GM10248 (cell line): ENCODE measurements at regions not wholly inside any gene's neighbourhood (a gene's known extent, or its start where the extent isn't known, plus 50 kb on each side); places are given as distances from the start of the nearest gene placed in this dataset.

ENCODE experiments used
- CTCF ChIA-PET: fragments of 300-600 bp; sonication (Branson Sonifier 250); formaldehyde crosslinking; extraction: SDS; loops from one replicate; lab custom pipeline; 2021; ENCODE audit warnings: antibody characterized with exemption; lab: Yijun Ruan, JAX
- POLR2A ChIA-PET: fragments of 350-650 bp; sonication (Branson Sonifier 250); formaldehyde crosslinking; extraction: SDS; loops from one replicate; lab custom pipeline; 2020; ENCODE audit warnings: antibody characterized with exemption; lab: Yijun Ruan, JAX
- DNase-seq: peaks from one replicate; pipeline ENCODE4 v3.0.0; 2012; ENCODE audit errors: extremely low spot score
- TF ChIP-seq, protein P1 (sequence below): IDR thresholded peaks from 2 replicates; pipeline ENCODE4 v1.5.1; 2012; ENCODE audit warnings: mild to moderate bottlenecking, low read depth; ENCODE audit errors: extremely low read depth, missing control alignments, control extremely low read depth

GRCh38 chr7:42714356-42714755 is 197.5 kb downstream of the C7orf25 start:
- no peak for DNase-seq
- ChIA-PET POLR2A (no interaction called here), CTCF (interaction anchor here (1.1 kb wide), 1 partner anchor 12 kb away, joined by 3 read pairs; no protein-coding TSS in a partner anchor)
- TF ChIP-seq, protein P1, sequence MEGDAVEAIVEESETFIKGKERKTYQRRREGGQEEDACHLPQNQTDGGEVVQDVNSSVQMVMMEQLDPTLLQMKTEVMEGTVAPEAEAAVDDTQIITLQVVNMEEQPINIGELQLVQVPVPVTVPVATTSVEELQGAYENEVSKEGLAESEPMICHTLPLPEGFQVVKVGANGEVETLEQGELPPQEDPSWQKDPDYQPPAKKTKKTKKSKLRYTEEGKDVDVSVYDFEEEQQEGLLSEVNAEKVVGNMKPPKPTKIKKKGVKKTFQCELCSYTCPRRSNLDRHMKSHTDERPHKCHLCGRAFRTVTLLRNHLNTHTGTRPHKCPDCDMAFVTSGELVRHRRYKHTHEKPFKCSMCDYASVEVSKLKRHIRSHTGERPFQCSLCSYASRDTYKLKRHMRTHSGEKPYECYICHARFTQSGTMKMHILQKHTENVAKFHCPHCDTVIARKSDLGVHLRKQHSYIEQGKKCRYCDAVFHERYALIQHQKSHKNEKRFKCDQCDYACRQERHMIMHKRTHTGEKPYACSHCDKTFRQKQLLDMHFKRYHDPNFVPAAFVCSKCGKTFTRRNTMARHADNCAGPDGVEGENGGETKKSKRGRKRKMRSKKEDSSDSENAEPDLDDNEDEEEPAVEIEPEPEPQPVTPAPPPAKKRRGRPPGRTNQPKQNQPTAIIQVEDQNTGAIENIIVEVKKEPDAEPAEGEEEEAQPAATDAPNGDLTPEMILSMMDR: no peak

GRCh38 chr7:42709284-42709683 is 202.6 kb downstream of the C7orf25 start:
- POLR2A ChIA-PET: no interaction called here
- TF ChIP-seq, protein P1: no peak

GRCh38 chr7:42704710-42705109 is 207.2 kb downstream of the C7orf25 start:
- TF ChIP-seq, protein P1: no peak
- ChIA-PET POLR2A (no interaction called here), CTCF (no interaction called here)
- DNase-seq: no peak

More at GRCh38 chr7:42709284-42709683, 202.6 kb downstream of the C7orf25 start:
- DNase-seq: no peak
- CTCF ChIA-PET: interaction anchor here (1.1 kb wide), 1 partner anchor 19 kb away, joined by 5 read pairs; no protein-coding TSS in a partner anchor

DNA sequence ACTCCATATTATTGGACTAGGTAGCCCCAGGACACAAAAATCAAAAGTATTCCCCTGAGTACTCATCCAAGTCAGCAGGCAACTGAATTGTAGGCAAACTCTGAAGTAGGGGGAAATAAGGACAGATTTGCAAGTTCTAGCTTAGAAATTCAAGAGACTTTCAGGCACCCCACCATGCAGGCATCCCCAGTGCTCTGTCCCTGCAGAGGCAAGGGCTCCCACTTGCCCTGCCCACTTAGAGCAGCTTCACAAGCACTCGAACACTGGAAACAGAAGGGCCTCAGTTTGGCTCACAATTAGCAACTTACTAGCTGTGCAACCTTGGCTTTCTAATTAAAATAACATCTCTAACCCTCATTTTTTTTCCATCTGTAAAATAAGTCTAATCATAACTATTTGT is 209.2 kb downstream of the C7orf25 start:
- POLR2A ChIA-PET: no interaction called here
- no peak for DNase-seq
- CTCF ChIA-PET: interaction anchor here (0.9 to 3.7 kb wide), 6 partner anchors 12 to 726 kb away, joined by 3 to 13 read pairs (median 4); no protein-coding TSS in a partner anchor
- TF ChIP-seq, protein P1: no peak

- TF ChIP-seq, protein P1: no peak
- POLR2A ChIA-PET: no interaction called here
- no peak for DNase-seq
- CTCF ChIA-PET: interaction anchor here (3.7 kb wide), 1 partner anchor 11 kb away, joined by 13 read pairs; no protein-coding TSS in a partner anchor
Measured at GRCh38 chr7:42700406-42701327, 211.2 kb downstream of the C7orf25 start.

DNA sequence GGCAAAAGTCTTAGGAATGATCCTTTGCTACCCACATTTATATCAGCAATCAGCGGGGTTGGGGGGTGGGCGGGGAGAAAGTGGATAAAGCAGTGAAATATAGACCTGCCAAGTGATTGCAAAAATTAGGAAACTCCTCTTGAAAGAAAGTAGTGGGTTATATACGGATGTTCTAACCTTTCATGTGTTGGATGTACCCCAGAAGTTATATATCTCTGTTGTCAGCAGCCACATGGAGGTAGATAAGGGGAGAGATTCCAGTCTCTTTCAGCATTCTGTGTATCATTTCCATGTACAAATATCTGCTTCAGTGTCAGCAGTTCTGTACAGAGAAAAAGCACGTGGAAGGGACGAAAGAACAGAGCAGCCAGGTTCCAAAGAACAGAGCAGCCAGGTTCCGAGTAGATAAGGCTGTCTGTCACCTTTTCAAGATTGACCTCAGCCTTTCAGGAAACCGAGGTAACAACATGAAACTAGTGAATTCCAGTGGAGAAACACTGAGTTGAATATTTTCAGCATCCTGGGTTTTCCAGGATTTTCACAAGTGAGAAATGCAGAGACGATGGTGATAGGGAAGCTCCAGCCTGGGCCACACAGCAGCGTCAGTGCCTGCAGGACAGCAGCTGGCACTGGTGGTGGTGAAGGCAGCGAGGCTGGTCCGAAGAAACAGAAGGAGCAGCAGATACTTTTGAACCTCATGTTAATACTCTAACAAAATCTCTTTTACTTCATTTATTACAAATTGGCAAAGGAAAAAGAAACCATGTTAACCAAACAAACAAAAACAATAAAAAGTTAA is 212.3 kb downstream of the C7orf25 start:
- TF ChIP-seq, protein P1: no peak
- ChIA-PET POLR2A (no interaction called here), CTCF (interaction anchor here (3.7 kb wide), 1 partner anchor 9 kb away, joined by 13 read pairs; no protein-coding TSS in a partner anchor)
- DNase-seq: no peak
